ENCODE measurements at regions not wholly inside any gene's neighbourhood (a gene's known extent, or its start where the extent isn't known, plus 50 kb on each side); places are given as distances from the start of the nearest gene placed in this dataset.
"Not testable (repeated sequence)": the region's sequence is repeated elsewhere in the genome, so short reads cannot be mapped to it uniquely, and the experiment has no call there.

- no peak for DNase-seq
Measured at GRCh38 chr20:2203436-2203835, 92.4 kb upstream of the TGM3 start.

- DNase-seq = no peak
Measured at GRCh38 chr20:2204021-2204420, 91.8 kb upstream of the TGM3 start.

GRCh38 chr20:2206957-2207769, 88.6 kb upstream of the TGM3 start:
- DNase-seq = peak; percentile 55 to 91

GRCh38 chr20:2207770-2208097, 88.1 kb upstream of the TGM3 start:
- DNase-seq = no peak

- no peak for DNase-seq
Measured at GRCh38 chr20:2208897-2209296, 86.9 kb upstream of the TGM3 start.

DNA sequence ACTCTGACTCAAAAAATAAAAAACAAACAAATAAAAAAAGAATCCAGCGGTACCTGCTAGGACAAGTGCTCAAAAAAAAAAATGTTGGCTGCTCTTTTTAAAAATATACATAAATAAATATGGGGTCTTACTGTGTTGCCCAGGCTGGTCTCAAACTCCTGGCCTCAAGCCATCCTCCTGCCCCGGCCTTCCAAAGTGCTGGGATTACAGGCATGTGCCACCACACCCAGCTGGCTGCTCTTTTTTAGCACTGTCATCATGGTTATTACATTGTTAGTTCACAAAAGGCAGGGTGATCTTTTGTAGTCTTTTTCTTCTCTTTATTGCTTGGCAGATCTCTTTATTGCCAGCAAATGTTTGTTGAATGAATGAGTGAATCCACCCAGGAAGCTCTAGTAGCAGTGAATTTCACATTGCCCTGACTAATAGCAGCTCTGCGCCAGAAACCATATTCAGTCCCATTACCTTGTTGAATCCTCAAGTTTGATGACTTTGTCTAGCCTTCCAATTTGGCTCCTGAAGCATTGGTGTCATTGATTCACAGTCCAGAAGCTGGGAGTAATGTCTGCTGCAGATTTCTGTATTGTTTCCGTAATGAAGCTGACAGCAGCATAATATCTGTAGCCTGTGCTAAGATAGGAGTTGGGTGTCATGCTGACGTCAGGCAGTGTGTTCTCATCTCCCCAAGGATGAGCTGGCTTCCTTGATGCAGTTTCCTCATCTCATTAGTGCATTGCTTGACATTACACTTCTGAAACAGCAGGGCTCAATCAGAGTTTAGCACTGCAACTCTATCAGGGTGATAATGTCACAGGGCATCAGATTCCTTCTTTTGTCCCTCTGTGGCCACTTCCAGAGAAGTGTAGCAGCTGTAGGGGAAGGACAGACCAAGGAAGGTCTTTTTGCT, 84.9 kb upstream of the TGM3 start:
- no peak for DNase-seq

DNA sequence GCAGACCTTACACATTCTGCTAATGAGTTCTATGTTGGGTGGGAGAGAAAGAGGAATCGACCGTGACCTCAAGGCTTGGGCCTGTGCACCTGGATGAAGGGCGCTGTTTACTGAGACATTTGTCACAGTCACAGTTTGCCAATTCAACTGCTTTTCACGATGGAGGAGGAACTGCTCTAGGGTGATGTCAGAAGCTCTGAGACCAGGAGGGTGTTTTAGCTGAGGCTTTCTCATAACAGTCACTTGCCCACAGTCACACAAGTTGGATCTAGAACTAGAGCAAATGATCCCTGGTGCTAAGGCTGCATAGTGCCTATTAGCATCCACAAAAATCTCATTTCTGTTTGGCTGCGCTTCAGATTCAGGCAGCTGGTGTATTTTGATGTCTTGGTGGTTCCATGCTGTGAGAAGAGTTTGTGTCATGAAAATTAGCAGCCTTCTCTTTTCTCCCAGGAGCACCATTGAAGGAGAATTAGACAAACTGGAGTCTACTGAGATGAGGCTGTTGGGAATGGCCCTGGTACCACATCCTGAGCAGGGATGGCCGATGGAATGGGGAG, 83.3 kb upstream of the TGM3 start:
- DNase-seq = no peak

DNA sequence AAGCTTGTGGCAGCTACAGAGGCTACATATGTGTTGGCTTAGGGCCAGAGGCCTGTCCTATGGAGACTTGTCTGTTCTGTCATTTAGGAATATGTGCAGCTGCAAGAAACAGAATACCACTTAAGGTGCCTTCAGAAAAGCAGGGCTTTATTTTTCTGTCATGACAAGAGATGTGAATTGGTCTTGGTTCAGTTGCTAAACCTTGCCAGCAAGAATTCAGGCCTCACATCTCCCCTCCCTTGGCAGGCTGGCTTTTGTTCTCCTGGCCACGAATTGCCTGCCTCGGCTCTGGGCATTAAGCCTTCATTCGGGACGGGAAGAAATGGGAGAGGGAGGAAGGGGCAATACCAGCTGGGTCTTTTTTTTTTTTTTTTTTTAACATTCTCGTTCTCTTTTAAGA, 82.4 kb upstream of the TGM3 start:
- DNase-seq = no peak

GRCh38 chr20:2217857-2218539, 77.8 kb upstream of the TGM3 start:
- DNase-seq = no peak

- no peak for DNase-seq
Measured at GRCh38 chr20:2219481-2220006, 76.3 kb upstream of the TGM3 start.

DNA sequence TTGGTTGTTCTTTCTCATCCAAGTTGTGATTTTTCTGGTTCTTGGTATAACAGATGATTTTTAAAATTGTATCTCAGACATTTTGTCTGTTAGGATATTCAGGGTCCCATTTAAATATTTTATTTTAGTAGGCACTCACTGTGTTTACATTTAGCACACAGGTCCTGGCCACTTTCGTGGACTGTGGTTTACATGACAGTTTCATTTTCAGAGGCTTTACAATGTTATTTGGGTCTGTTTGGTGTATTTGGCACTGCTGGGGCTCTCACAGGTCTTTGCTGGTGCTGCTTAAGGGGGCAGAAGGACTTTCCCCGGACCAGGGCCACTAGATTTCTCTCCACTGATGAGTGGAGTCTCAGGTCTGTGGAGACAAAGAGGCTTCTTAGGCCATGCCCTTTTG, 75.5 kb upstream of the TGM3 start:
- no peak for DNase-seq

DNA sequence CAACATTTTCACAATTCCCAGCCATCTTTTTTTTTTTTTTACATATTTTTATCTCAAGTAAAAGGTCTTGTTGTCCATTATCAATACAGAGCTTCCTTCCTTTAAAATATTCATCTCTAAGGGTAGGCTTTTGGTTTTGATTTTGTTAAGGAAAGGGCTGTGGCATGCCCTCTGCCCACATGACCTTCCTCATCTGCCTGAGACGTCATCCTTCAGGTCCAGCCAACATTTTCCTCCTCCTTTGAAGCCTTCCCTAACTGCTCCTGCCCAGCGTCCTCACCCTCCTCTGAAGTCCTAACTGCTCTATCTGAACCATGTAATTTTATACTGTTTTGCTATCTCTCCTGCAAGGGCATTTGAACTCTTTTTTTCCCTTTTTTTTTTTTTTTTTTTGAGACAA, 73.9 kb upstream of the TGM3 start:
- no peak for DNase-seq

- peak; percentile 56 to 60 for DNase-seq
Measured at GRCh38 chr20:2223558-2224367, 72.0 kb upstream of the TGM3 start.

DNA sequence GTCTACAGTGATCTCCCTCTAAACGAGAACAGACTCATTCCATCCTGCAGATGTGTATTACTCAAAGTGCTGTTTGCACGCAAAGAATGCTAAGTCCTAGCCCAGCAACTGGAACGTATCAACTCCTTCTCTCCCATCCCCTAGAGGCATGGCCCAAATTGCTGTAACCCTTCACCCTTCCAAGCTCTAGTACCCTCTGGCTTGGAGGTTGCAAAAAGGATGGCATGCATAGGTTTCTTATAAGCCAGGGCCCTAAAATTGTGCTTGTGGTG, 71.5 kb upstream of the TGM3 start:
- DNase-seq = no peak

- DNase-seq = not testable (repeated sequence)
Measured at GRCh38 chr20:2227285-2227684, 68.5 kb upstream of the TGM3 start.

DNA sequence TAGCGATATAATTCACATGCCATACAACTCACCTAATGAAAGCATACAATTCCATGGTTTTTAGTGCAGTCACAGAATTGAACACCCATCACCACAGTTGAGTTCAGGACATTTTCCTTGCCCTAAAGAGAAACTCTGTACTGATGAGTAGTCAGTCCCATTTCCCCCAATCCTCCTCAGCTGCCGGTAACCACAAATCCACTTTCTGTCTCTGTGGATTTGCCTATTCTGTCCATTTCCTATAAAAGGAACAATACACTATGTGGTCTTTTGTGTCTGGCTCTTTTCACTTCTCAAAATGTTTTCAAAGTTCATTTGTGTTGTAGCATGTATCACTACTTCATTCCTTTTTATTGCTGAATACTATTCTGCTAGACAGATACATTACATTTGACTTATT, 67.9 kb upstream of the TGM3 start:
- DNase-seq = no peak

- no peak for DNase-seq
Measured at GRCh38 chr20:2228926-2229325, 66.9 kb upstream of the TGM3 start.

DNA sequence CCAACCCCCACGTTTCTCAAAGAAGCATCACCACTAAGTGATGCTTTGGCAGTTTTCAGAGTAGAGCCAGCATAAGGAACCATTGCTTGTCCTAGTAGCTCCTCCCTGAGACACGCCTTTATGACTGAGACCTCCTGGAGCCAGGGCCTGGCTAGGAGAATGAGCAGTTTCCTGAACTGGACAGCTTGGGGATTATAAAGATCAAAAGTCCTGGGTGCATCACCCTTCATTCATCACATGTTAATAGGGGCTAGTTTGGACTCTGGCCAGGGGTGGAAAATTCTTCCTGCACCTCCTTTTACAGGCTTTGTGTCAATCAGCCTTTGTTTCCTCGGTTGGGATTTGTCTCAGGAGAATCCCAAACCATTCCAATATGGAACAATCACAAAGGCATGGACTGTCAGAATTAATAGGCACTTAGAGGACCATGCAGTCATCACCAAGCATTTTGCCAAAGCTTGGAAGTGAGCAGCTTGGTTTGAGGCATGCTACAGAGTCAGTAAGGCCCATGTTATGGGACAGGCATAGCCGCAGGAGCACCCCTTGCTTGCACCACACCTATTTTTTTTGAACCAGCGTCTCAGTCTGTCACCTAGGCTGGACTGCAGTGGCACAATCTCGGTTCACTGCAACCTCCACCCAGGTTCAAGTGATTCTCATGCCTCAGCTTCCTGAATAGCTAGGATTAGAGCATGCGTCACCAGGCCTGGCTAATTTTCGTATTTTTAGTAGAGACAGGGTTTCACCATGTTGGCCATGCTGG, 64.9 kb upstream of the TGM3 start:
- no peak for DNase-seq

GRCh38 chr20:2231701-2232100, 64.1 kb upstream of the TGM3 start:
- DNase-seq = no peak

GRCh38 chr20:2234598-2235191, 61.1 kb upstream of the TGM3 start:
- DNase-seq = peak in 1 of 2 experiments; percentile 62

DNA sequence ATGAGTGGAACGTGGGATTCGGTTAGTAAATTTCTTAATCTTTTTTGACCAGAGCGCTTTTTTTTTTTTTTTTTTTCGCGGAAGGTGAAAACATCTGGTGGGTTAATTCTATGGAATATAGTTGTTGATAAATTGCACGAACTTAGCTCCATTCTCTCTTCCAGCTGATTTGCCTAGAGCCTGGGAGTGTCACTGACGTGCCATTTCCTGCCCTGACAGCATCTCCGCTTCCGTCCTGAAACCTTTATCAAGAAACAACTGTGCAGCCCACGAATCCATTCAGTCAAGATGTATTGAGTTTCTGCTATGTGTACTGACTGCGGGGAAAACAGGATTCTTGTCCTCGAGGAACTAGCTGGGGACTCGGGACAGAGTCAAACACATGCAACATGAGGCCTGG, 59.5 kb upstream of the TGM3 start:
- no peak for DNase-seq
